ENCODE measurements at regions not wholly inside any gene's neighbourhood (a gene's known extent, or its start where the extent isn't known, plus 50 kb on each side); places are given as distances from the start of the nearest gene placed in this dataset.

DNA sequence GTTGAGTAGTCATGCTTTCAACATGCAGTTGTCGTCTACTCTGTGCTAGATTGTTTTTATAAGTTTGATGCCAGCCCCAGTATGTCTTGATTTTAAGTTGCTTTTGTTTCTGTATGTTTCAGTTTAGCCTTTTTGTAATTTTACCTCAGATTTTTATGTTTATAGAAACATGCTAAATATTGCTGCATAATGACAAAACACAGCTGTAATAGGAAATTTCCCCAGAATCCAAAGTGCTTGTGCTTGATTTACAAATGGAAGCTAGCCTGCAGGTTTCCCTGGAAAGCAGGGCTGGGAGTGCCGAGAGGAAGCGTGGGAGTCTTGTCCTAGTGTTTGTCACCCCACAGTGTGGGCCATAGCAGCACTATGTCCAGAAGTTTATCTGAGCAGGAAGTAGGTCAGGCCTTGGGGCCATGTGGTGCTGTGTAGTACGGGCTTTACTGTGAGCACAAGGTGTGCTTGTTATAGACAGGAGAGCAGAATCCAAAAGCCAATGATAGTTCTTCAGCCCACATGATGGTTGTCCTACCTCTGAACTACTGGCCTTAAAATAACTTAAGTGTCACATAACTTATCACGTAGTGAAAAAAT, 100.0 kb upstream of the NREP start:
- TF ChIP-seq POLR2A (IDR thresholded peaks at IDR 0.05; ENCODE audit: low read depth, low read length): no peak
- TF ChIP-seq CHD1 (IDR thresholded peaks at IDR 0.05; ENCODE audit: low read depth, low read length): no peak
- no peak for TF ChIP-seq CTCF (conservative IDR thresholded peaks at IDR 0.05; ENCODE audit: low read depth, low read length)
- TF ChIP-seq BHLHE40 (IDR thresholded peaks at IDR 0.05; ENCODE audit: low read depth, low read length): no peak
- no peak for TF ChIP-seq RAD21 (IDR thresholded peaks at IDR 0.05; ENCODE audit: low read length)
- TF ChIP-seq, protein P1, sequence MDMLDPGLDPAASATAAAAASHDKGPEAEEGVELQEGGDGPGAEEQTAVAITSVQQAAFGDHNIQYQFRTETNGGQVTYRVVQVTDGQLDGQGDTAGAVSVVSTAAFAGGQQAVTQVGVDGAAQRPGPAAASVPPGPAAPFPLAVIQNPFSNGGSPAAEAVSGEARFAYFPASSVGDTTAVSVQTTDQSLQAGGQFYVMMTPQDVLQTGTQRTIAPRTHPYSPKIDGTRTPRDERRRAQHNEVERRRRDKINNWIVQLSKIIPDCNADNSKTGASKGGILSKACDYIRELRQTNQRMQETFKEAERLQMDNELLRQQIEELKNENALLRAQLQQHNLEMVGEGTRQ (IDR thresholded peaks at IDR 0.05; ENCODE audit: low read depth, low read length): no peak
- TF ChIP-seq MXI1 (IDR thresholded peaks at IDR 0.05; ENCODE audit: borderline replicate concordance, low read depth, low read length): no peak
- no peak for TF ChIP-seq RFX5 (IDR thresholded peaks at IDR 0.05; ENCODE audit: low read depth, low read length)
- TF ChIP-seq, protein P2, sequence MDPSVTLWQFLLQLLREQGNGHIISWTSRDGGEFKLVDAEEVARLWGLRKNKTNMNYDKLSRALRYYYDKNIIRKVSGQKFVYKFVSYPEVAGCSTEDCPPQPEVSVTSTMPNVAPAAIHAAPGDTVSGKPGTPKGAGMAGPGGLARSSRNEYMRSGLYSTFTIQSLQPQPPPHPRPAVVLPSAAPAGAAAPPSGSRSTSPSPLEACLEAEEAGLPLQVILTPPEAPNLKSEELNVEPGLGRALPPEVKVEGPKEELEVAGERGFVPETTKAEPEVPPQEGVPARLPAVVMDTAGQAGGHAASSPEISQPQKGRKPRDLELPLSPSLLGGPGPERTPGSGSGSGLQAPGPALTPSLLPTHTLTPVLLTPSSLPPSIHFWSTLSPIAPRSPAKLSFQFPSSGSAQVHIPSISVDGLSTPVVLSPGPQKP (IDR thresholded peaks at IDR 0.05; ENCODE audit: borderline replicate concordance, low read depth, low read length): no peak
- TF ChIP-seq SMC3 (IDR thresholded peaks at IDR 0.05; ENCODE audit: low read depth, low read length): no peak
